NCI-H128 (cell line): ENCODE measurements at regions not wholly inside any gene's neighbourhood (a gene's known extent, or its start where the extent isn't known, plus 50 kb on each side); places are given as distances from the start of the nearest gene placed in this dataset.
"Not testable (repeated sequence)": the region's sequence is repeated elsewhere in the genome, so short reads cannot be mapped to it uniquely, and the experiment has no call there.

Experiments
- DNase-seq: peaks from one replicate; lab custom pipeline; 2025; ENCODE audit not compliant: unreplicated experiment; lab: John Stamatoyannopoulos, UW

GRCh38 chr13:78876915-78877549 is 218.1 kb upstream of the OBI1 start:
- DNase-seq, result no peak

- no peak for DNase-seq
Measured at GRCh38 chr13:78875792-78876580, 217.0 kb upstream of the OBI1 start.

- DNase-seq, result no peak
Measured at GRCh38 chr13:78868991-78869390, 210.0 kb upstream of the OBI1 start.

GRCh38 chr13:78867655-78868054 is 208.7 kb upstream of the OBI1 start:
- DNase-seq, result no peak

GRCh38 chr13:78866076-78866475 is 207.1 kb upstream of the OBI1 start:
- DNase-seq, result not testable (repeated sequence)

GRCh38 chr13:78862446-78862845 is 203.5 kb upstream of the OBI1 start:
- no peak for DNase-seq

- no peak for DNase-seq
Measured at GRCh38 chr13:78852709-78853108, 193.8 kb upstream of the OBI1 start.

- no peak for DNase-seq
Measured at GRCh38 chr13:78845656-78846365, 186.9 kb upstream of the OBI1 start.

GRCh38 chr13:78844106-78844505 is 185.2 kb upstream of the OBI1 start:
- no peak for DNase-seq

- peak; percentile 11 for DNase-seq
Measured at GRCh38 chr13:78841358-78841963, 182.5 kb upstream of the OBI1 start.

GRCh38 chr13:78836238-78836784 is 177.4 kb upstream of the OBI1 start:
- no peak for DNase-seq

- no peak for DNase-seq
Measured at GRCh38 chr13:78832461-78832860, 173.5 kb upstream of the OBI1 start.

- DNase-seq, result no peak
Measured at GRCh38 chr13:78830508-78830907, 171.6 kb upstream of the OBI1 start.

GRCh38 chr13:78829821-78830220 is 170.9 kb upstream of the OBI1 start:
- no peak for DNase-seq

GRCh38 chr13:78827471-78827870 is 168.5 kb upstream of the OBI1 start:
- DNase-seq, result no peak

GRCh38 chr13:78826936-78827335 is 168.0 kb upstream of the OBI1 start:
- DNase-seq, result no peak

- no peak for DNase-seq
Measured at GRCh38 chr13:78826312-78826711, 167.4 kb upstream of the OBI1 start.

- no peak for DNase-seq
Measured at GRCh38 chr13:78820541-78820940, 161.6 kb upstream of the OBI1 start.

- DNase-seq, result no peak
Measured at GRCh38 chr13:78816592-78816991, 157.6 kb upstream of the OBI1 start.

GRCh38 chr13:78816154-78816553 is 157.2 kb upstream of the OBI1 start:
- no peak for DNase-seq

GRCh38 chr13:78806457-78806856 is 147.5 kb upstream of the OBI1 start:
- DNase-seq, result no peak
